ENCODE measurements at regions not wholly inside any gene's neighbourhood (a gene's known extent, or its start where the extent isn't known, plus 50 kb on each side); places are given as distances from the start of the nearest gene placed in this dataset.

DNA sequence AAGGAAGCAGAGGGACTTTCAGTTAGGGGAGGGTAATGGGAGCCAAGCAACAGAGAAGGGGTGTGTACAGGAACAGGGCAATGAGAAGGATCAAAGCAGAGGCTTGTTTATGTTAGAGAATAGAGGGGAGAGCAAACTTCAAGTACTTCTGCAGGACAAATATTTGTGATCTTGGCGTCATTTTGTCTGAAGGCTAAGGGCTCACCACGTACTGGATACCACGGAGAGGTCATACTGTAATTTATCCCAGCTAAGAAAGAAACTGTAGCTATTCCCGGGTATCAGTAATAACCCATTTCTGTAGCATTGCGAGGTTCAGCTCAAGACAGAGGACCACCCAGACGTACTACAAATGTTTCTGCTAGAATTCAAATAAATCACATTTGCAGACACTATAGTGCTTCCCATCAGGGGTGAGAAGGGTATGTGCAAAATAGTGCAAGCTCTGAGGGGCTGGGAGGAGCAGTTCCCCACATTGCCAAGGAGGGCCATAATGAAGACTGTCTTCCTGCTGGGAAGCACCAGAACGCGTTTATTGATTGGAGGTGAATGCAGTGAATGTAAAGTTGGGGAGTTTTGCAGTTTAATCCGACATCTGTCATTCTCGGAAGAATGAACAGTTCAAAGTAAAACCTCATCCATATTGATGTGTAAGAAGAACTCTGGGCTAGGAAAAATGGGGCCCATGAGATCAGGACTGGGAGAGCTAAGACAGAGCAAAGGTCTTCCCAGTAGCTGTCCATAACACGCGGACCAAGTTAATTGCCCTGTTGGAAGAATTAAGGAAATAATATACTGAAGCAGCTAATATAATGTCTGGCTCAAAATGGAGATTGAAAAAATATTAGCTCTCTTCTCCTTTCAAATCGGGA is 136.9 kb downstream of the RWDD3 start:
- no peak for DNase-seq

DNA sequence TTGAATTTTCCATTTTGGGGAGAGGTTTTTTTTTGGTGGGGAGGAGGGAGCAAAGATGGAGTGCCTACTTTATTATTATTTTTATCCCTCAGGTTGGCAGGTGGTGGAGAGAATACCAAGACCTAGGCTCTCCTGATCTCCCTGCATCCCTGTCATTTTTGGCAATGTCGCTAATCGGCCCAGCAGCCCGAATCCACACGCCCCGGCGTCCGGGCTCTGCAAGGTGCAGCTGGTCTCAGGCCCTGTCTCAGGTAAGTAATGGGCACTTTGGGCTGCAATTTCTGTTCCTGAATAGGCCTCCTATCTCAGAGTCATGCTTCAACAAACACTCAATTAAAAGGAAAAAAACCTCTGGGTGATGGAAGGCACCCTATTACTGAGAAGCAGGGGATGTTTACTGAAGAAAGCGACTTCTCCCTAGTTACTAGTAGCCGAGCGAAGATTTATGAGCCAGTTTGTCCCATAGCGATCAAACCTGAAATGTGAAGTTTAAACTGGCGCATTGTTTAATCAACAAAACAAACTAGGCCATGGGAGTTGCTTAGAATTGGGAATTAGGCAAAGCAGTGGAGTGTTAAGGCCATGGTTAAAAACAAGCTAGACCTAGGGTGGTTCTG is 137.8 kb downstream of the RWDD3 start:
- DNase-seq = no peak

DNA sequence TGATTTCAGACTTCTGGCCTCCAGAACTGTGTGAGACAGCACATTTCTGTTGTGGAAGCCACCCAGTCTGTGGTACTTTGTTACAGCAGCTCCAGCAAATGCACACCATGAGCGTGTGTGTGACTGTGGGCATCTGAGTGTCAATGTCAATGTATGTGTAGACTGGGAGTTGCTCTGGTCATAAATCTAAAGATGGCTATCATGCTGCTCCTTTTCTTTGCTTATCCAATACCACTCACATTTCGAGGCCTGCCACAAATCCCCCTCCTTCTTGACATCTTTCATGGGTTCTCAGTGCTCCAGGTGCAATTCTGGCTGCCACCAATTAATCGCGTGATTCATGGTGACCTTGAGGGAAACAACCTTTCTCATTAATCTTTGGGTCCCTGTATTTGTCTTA is 141.2 kb downstream of the RWDD3 start:
- no peak for DNase-seq

DNA sequence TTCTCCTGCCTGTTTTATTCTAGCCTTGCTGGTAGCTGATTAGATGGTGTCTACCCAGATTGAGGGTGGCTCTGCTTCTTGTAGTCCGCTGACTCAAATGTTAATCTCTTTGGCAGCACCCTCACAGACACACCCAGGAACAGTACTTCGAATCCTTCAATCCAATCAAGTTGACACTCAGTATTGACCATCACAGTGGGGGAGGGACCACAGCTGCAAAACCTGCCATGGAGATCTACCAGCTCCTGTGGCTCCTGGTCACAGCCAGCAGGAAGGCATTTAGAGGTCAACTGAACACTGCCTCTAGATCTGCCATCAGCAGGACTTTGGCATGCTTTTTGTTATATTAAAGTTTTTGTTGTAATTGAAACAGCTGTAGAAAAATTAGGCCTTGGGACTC is 146.9 kb downstream of the RWDD3 start:
- DNase-seq = no peak

DNA sequence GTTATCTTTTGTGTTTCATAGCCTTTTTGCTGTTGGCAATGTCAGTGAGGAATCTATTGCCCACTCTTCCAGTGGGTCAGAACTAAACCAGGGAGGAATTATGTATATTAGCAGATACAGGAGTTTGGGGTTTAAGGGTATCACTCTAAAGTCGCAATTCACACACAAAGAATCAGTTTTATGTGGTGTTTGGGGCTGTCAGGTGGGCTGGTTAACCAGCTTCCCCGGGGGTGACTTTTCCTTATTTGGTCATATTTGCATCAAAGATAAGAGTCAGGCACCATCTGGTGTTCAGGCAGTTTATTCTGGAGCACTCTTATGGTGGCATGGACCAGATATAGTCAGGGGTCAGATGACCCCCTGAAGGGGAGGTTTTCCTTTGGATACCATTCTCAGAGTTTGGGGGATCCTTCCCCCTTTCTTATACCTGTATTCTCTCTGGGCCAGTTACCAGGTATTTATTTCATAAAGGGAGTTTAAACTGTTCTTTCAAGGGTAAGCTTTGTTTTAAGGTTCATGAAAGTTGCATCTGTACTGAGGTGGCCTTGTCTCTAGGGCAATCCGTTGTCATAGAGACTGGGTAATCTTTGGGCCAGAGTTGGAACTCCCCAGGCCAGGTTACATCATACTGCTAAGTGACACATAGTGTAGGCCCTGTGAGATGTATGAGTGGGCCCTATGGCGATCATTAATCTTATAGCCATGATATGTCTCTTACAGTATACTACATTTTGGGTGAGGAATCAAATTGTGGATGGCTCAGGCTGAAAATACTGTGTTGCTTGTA is 148.2 kb downstream of the RWDD3 start:
- no peak for DNase-seq

DNA sequence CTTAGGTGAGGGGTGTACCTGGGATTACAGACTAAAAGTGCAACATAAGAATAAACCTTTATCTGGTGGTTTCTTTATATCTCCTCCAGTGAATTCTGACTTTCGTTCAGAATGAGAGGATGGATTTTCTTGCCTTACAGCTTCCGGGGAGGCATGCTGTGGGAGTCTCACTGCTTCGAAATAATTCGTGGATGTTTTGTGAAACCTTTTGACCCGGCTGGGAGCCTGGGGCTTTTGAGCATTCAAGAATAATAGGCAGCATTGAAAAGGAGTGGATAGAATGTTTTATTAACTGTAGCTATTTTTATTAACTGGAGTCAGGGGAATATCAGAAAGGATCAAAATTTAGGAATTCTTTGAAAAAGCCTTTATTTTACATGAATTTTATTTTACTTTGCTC is 149.1 kb downstream of the RWDD3 start:
- DNase-seq = no peak

DNA sequence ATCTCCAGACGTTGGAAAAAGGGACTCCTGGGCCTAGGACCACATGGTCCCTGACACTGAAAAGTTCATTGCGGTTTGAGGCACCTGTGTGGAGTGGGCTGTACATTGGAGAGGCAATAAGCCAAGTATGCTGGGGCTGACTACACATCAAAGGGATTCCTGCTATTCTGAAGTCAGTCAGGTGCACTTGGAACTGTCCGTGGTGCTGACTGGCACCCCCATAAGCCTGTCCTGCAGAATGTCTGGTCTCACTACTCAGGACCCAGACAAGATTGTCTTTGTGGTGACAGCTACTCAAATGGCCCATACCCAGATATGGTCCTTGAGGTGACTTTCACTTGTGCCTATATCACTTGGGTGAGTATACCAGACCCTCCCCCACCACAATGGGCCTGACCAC is 150.6 kb downstream of the RWDD3 start:
- peak in 2 of 3 donors; percentile 22 to 29 for DNase-seq

DNA sequence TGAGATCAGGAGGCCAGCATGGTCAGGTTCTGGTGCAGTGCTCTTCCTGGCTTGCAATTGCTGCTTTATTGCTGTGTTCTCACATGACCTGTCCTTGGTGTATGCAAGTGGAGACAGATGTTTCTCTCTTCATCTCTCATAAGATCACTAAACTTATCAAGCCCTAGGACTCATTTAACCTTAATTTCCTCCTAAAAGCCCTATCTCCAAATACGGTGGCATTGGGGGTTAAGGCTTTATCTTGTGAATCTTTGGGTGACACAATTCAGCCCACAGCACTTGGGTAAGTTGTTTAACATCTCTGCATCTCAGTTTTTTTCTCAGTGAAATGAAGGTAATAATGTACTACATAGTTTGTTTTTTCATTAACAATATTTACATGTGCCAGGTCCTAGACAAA is 152.4 kb downstream of the RWDD3 start:
- DNase-seq = no peak

DNA sequence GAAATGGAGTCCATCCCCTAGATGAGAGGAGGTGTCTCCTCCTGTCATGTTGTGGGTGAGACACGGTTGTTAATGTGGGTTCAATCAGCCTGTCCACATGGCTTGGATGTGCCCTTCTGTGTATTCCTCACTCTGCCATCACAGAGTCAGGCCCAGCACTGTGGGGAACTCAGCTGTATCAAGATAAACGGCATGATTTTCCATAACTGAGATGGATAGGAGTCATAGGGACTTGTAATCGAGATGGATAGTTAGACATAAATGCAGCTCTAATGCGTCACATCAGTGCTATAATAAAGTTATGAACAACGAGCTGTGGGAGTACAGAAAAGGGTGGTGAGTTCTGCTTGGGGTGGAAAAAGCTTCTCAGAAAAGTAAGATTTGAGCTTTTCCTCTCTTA is 152.9 kb downstream of the RWDD3 start:
- DNase-seq = no peak

DNA sequence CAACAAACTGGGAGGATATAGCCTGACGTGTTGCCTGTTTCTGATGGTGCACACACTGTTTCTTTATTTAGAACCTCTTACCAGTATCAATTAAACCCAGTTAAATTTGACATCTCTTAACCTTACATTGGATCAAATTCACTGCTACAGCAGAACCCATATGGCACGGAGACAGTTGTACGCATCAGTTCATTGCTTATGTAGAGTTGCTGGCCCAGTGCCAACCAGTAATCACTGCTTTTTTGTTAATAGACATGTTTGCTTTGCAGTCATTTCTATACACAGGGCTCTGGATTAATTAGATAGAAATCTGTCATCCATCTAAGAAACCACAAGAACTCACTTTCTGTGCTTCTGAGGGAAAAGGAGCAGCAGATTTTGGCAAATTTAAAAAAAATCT is 154.0 kb downstream of the RWDD3 start:
- no peak for DNase-seq

DNA sequence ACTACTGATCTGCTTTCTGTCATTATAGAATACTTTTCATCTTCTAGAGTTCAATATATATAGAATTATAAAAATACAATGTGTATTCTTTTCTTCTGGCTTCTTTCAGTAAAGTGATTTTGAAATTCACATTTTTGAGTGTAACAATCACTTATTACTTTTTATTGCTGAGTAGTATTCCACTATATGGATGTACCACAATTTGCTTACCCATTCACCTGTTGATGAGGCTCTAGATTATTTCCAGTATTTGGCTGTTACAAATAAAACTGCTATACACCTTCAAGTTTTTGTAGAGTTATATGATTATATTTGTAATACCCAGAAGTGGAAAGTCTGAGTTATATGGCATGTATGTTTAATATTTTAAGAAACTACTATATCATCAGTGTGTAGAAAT is 159.4 kb downstream of the RWDD3 start:
- DNase-seq = no peak

DNA sequence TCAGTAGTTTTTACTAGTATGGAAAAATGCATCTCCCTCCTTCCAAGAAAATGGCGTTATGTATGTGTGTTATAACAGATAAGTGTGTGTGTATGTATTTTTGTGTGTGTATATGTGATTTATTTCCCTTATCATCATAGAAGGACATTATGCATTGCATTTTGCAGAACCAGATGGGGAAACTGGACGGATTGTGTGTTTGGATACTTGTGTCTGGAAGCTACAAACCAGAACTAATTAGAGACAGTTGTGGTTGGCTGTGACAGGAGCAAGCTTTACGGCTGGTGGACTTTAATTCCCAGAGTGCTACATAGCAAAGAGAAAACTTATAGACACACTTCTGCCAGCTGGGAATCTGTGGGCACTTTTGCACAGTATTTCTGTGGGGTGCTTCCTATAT is 162.5 kb downstream of the RWDD3 start:
- DNase-seq = no peak

DNA sequence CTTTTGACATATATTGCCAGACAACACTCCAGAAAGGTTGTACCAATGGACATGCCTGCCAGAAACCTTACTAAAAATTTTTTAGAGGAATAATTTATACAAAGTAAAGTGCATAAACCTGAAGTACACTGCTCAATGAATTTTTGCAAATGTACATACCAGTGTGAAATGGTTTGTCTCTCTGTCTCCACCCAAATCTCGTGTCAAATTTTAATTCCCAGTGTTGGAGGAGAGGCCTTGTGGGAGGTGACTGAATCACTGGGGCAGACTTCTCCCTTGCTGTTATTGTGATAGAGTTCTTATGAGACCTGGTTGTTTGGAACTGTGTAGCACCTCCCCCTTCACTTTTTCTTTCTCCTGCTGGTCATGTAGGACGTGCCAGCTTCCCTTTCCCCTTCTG is 168.8 kb downstream of the RWDD3 start:
- DNase-seq = no peak

DNA sequence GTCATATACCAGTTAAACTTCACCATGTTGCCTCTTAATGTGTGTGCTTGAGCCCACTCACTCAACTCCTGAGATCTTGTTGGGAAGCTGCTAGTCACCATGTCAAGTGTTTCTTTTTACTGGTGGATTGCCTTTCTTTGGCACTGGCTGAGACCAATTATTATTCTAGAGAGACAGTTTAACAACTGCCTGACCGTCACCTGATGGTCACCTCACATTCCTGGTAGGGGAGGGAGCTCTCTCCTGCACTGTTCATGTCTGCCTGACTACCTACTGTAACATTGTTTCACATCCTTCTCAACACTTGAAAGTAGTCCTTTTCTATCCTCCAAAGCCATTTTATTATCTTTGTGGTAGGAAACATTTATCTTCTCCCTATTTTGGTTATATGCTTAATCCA is 172.3 kb downstream of the RWDD3 start:
- no peak for DNase-seq

DNA sequence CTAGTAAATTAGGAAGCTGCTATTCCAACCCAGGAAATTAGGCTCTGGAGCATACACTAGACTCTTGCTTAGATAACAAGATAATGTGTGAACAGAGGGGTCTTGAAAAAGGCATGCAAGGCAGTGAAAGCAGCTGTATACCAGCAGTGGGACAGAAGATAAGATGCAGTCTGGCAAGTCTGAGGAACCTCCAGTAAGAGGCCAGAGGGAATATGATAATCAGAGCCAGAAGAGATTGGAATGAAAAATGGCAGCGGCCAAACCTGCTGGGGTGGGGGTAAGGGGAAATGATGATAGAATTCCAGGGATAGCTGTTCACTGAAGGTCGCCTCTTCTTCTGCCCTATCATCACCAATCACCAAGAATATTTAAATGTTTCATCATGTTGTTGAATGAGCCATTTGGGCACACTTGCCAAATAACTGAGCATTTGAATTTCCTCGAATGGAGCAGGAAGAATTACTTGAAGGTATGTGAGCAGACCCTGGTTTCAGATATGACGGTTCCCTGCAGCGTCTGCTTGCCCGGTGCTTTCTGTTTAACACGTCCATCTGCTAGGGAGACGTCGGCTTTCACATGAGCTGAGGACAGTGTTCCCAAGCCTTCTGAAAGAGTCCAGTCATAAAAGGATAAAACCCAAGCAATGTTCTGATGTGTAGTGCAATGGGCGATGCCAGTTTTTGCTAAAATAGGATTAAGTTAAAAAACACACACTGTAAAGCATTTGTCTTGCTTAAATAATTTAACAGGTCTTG is 173.3 kb downstream of the RWDD3 start:
- DNase-seq = peak in 2 of 3 donors; percentile 28 to 70

DNA sequence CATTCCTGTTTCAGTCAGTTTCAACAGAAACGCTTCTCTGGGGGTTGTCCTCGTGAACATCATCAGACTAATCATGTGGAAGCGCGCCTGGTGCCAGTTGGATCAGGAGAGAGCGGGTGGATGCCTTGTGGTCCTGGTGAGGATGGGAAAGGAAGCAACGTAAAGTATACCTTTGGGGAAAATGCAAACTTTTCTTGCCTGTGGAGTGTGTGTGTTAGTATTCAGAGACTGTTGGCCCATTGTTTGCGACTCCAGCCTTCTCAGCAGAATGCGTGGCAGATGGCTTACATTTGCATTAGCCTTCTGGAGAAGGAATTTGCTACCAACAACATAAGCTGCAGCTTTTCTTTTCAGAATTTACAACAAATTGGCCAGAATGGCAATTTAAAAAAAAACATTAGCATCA is 173.9 kb downstream of the RWDD3 start:
- DNase-seq = peak in 1 of 3 donors; percentile 39

DNA sequence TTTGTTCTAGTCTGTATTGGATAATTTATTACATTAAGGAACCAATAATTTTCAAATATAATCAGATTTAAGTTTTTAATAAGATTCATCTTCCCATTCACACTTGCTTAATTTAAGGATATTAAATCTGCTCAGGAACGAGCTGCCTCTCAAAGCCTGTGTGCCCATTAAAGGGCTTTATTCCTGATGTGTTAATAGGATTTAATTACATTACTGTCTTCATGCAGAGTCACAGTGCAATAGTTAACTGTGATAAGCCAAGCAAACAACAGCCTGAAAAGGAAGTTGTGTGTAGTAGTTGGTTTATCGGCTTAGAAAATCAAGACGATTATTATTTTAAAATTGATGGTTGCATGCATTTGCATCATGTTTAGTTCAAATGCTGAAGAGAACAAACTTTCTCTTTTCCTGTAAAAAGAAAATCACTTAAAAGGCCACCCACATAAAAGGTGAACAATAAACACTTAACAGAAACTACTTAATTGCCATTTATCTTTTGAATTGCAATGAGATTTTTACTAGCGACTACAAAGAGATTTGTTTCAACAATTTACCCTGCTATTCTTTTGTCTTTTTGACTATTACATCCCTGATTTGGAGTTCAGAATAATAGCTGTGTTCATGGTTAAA is 174.6 kb downstream of the RWDD3 start:
- no peak for DNase-seq

DNA sequence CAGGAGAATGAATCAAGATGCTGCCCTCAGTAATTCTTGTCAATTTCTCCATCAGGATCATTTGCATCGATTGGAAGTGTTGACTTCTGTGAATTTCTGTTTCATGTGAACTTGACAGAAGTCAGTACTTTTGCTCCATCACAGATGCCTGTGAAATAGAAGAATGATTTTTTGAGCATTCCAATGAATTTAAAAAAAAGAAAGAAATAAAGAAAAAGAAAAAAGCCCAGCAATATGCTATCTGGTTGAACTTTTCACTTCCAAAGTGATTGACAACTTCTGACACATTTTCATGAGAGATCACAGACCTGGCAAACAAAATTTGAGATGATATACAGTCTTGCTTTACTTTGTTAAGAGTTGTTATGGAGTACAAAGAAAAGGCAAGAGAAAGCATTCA is 175.3 kb downstream of the RWDD3 start:
- DNase-seq = no peak

DNA sequence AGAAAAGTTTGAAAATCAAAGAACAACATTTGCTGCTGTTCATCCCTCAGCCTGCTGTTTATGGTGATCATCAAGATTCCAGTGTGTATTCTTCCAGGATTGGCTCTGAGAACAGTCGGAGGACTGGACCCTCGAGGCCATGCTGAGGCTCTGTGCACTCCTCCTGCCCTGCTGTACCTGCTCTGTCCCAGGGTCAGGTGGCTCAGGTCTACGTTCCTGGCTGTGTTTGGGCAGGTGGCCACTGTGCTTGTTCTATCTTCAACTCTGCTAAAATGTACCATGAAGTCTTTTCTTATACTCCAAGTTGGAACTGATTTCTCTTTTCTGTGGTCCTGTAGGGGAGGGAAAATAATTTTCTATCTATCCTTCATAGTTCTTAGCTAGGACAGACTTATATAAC is 175.9 kb downstream of the RWDD3 start:
- no peak for DNase-seq

DNA sequence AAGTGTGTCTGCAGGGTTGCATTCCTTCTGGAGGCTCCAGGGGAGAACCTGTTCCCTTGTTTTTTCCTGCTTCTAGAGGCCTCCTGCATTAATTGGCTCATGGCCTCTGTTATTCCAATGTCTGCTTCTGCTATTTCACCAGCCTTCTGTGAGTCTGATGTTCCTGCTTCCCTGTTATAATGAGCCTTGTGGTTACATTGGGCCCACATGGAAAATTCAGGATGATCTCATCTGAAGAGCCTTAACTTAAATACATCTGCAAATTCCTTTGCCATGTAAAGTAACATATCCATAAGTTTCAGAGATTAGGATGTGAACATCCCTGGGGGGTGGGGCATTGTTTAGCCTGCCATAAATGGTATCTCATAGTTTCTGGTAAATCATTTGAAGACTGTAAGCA is 181.1 kb downstream of the RWDD3 start:
- DNase-seq = peak in 2 of 3 donors; percentile 7 to 19

DNA sequence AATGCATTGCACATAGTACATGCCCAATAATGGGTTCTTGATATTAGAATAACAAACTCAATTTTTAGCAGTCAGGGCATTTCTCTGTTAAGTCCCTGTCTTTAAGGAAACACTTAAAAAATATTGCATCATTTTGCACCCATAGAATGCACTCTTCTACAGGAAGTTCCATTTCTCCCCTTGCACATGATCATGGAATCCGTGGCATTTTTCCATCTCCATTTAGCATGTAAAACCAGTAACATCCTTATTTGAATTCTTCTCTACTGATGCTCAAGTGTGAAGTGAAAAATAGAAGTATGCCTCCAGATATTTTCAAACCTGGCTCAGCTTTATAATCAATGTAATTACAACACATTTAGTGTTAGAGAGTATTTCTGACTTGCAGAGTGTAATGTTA is 192.8 kb downstream of the RWDD3 start:
- no peak for DNase-seq

DNA sequence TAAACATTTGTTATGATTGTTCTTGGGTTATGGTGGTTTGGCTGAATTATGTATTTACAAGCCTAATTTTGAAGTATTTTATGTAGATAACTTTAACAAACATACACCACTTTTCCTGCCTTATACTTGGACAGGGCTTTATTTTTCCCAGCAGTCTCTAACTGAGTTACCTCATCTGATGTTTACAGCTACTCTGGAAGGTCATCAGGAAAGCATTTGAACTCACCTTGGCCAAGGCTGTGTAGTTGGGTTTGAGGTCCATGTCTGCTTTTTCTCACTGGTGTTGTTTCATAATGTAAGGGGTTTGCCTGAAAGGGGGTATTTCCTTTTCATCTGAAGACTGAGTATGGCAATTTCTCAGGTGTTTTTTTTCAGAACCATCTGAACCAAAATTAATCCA is 193.5 kb downstream of the RWDD3 start:
- no peak for DNase-seq
